Ovary (tissue), 3 donors: ENCODE measurements at regions not wholly inside any gene's neighbourhood (a gene's known extent, or its start where the extent isn't known, plus 50 kb on each side); places are given as distances from the start of the nearest gene placed in this dataset.

Experiments used
- CTCF ChIP-seq, 3 donors: fragments of 450-650 bp in 2 of 3; fragments of 200-600 bp in 1 of 3; IDR thresholded peaks; one replicate each; pipeline versions ENCODE4 v1.5.1 to v1.8.0; 2016 to 2022; ENCODE audit warnings: antibody characterized with exemption in 3 of 3, mild to moderate bottlenecking in 1 of 3
- EP300 ChIP-seq: sonication (generic); formaldehyde crosslinking; IDR thresholded peaks from one replicate; pipeline ENCODE4 v1.6.1; 2017; ENCODE audit warnings: antibody characterized with exemption
- POLR2A ChIP-seq: fragments of 450-650 bp; IDR thresholded peaks from one replicate; pipeline ENCODE4 v1.6.1; 2017; ENCODE audit warnings: antibody characterized with exemption, mild to moderate bottlenecking, moderate library complexity
- donor health status: DM: no; HTN: no; CAD: no.

- TF ChIP-seq CTCF (IDR thresholded peaks at IDR 0.05) (no peak), POLR2A (no peak), EP300 (no peak)
These were observed 740.4 kb downstream of the DSC3 start for GRCh38 chr18:30302181-30302580.
